ENCODE measurements at regions not wholly inside any gene's neighbourhood (a gene's known extent, or its start where the extent isn't known, plus 50 kb on each side); places are given as distances from the start of the nearest gene placed in this dataset.

GRCh38 chr14:100400115-100400514, 77.0 kb downstream of the SLC25A47 start:
- ATAC-seq (no peak), DNase-seq (no peak)
- no peak for TF ChIP-seq CTCF (IDR thresholded peaks at IDR 0.05)
- no peaks in the 10 kb centered on the region for H3K4me1 ChIP-seq
- H3K27ac ChIP-seq = no peak overlapping the region
- no peaks in the 10 kb centered on the region for H3K36me3 ChIP-seq
- H3K9me3 ChIP-seq = no peaks in the 10 kb centered on the region
- intact Hi-C loops (cut with DNase I) = no loop called here
- no peaks in the 10 kb centered on the region for H3K27me3 ChIP-seq (ENCODE audit: low read depth)
- no peak overlapping the region for H3K4me3 ChIP-seq

GRCh38 chr14:100401031-100401692, 78.0 kb downstream of the SLC25A47 start:
- Histone ChIP-seq H3K27me3 (ENCODE audit: low read depth) (no peaks in the 10 kb centered on the region), H3K4me3 (no peak overlapping the region), H3K36me3 (no peaks in the 10 kb centered on the region), H3K4me1 (peaks cover 5% of the 10 kb centered on the region), H3K9me3 (no peaks in the 10 kb centered on the region), H3K27ac (no peak overlapping the region)
- DNase-seq = no peak
- no peak for TF ChIP-seq CTCF (IDR thresholded peaks at IDR 0.05)
- intact Hi-C loops (cut with DNase I) = no loop called here
- no peak for ATAC-seq

DNA sequence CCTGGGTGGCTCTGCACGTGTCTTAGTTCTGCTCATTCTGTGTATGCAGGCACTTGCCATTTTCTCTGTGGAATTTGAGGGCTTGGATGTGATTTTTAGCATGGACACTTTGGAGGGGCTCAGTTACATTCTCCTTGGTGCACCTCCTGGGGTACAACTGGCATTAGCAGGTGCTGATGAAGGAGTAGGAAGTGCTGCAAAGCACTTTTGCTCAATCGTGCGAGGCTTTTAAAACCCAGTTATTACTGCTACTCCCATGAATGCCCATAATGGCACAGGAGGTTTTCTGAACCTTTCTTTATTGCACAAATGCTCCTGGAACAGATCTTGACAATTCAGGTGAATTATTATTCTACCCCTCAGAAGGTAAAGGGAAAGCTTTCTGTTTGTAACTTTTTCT, 78.7 kb downstream of the SLC25A47 start:
- ATAC-seq = no peak
- TF ChIP-seq CTCF (IDR thresholded peaks at IDR 0.05) = no peak

DNA sequence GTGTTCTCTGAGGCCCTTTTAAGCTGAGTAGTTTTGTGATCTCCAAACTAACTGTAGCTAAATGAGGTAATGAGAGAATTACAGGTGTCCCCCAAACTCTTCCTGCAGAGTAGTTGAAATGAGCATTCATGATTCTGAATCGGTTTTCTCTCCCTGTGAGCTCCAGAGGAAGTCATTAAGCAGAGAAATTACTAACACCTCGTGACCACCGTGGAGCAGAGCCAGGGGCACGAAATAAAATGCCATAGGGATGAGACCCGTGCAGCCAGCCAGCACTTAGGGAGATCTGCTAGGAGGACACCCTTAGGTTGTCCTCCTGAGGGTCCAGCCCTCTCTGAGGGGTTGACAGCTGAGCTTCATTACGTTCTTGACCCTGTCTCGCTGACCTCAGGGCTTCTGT, 79.5 kb downstream of the SLC25A47 start:
- H3K4me1 ChIP-seq = peaks cover 13% of the 10 kb centered on the region
- no peak overlapping the region for H3K27ac ChIP-seq
- intact Hi-C loops (cut with DNase I) = no loop called here
- H3K36me3 ChIP-seq = no peaks in the 10 kb centered on the region
- no peak overlapping the region for H3K4me3 ChIP-seq
- ATAC-seq (no peak), DNase-seq (no peak)
- TF ChIP-seq CTCF (IDR thresholded peaks at IDR 0.05) = no peak
- H3K9me3 ChIP-seq = no peaks in the 10 kb centered on the region
- H3K27me3 ChIP-seq (ENCODE audit: low read depth) = no peaks in the 10 kb centered on the region

More for the DNA sequence above, 78.7 kb downstream of the SLC25A47 start:
- no peak for DNase-seq
- Histone ChIP-seq H3K27me3 (ENCODE audit: low read depth) (no peaks in the 10 kb centered on the region), H3K4me1 (peaks cover 11% of the 10 kb centered on the region), H3K9me3 (no peaks in the 10 kb centered on the region), H3K36me3 (no peaks in the 10 kb centered on the region), H3K4me3 (no peak overlapping the region), H3K27ac (no peak overlapping the region)
- intact Hi-C loops (cut with DNase I) = no loop called here

DNA sequence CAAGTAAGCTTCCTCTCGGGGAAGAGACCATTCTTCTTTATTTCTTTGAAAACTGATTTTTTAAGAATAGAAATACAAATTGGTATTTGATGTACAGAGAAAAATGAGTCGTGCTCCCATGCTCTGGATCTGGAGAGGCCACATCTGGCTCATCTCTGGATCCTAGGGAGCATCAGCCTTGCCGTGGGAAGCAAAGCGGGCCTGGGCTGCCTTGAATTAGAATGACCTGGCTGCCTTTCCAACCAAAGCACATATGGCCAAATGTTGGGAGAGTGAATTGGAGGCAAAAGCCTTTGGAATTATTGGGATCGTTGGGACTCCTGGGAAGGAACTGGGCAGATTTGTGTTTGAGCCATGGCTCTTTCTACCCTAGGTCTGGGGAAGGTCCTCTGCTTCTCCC, 80.0 kb downstream of the SLC25A47 start:
- no peak for DNase-seq
- no peaks in the 10 kb centered on the region for H3K36me3 ChIP-seq
- intact Hi-C loops (cut with DNase I) = no loop called here

More for the DNA sequence above, 80.0 kb downstream of the SLC25A47 start:
- TF ChIP-seq CTCF (IDR thresholded peaks at IDR 0.05) = no peak
- no peaks in the 10 kb centered on the region for H3K27me3 ChIP-seq (ENCODE audit: low read depth)
- no peak overlapping the region for H3K27ac ChIP-seq
- no peak for ATAC-seq
- H3K9me3 ChIP-seq = no peaks in the 10 kb centered on the region
- no peak overlapping the region for H3K4me3 ChIP-seq
- peaks cover 13% of the 10 kb centered on the region for H3K4me1 ChIP-seq

Data from lower lobe of right lung (tissue), 2 donors.